G401 (cell line): ENCODE measurements at regions not wholly inside any gene's neighbourhood (a gene's known extent, or its start where the extent isn't known, plus 50 kb on each side); places are given as distances from the start of the nearest gene placed in this dataset.
"Not testable (repeated sequence)": the region's sequence is repeated elsewhere in the genome, so short reads cannot be mapped to it uniquely, and the experiment has no call there.

Experiments
- DNase-seq: peaks from one replicate; pipeline ENCODE4 v3.0.0-alpha.2; 2015; ENCODE audit warnings: low spot score
- in situ Hi-C: cut with HindIII; loops from 2 replicates; pipeline ENCODE4 v1.10.0; 2016; ENCODE audit warnings: low sequenced_read_pairs, mixed read lengths

DNA sequence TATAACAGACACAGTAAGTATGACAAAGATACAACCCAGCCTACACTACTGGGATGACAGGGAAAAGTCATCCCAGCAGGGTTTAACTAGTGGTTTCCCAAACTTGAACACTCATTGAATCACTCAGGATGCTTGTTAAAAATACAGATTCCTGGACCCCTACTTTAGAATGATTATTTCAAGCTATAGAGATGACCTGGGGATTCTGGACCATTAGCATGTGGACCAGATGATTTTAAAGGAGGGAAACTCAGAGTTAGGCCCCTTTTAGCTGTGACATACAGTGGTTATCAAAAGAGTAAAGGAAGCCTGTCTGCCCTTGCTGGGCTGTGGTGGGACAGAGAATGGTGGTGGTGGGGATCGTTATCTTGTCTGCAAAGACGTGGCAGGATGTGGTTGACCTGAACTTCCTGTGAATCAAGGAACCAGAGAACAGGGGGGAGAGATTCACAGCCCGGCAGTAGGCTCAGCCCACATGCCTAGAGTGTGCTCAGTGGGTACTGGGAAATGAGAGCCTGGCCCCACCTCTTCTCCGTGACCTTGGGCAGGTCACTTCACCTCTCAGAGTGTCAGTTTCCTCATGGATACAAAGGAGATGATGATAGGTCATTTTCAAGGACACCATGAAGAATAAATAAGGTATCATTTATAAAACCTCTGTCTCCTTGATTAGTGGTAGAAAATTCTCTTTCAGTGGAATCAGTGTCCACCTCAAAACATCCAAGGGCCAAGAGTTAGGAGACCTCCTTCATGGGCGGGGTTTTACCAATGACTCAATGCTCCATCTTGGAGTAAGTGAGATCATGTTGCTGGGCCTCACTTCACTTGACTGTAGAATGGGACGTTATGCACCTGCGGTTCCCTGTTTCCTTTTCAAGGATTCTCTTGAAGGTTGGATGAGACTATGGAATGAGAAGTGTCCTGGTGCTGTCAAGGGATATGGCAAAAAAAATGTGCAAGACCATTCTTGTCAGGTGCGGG lies 306.5 kb downstream of the RPLP1 start:
- DNase-seq = no peak
- in situ Hi-C loops = no loop called here

DNA sequence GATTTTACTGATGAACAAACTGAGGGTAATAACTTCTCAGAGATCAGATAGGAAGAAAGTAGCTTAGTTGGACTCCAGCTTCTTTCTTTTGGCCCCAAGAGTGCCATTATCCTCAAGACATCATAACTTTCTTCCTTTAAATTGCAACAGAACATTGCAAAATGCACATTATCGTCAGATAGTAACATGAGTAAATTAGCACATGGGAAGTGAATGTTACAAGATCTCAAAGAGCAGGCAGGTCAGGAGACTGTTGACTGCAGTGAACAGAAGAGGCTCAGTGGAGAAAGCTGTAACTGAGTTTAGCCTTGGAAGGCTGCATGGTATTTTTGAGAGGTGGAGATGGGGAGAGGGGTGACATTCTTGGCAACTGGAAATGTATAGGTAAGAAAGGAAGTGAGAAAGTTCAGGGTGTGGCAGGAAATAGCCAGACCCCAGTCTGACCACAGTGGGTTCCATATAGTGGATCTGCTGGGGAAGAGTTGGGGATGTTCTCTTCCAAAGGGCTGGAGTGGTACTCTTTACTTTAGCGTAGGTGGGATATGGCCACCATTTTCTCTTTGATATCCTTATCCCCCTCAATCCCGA lies 307.7 kb downstream of the RPLP1 start:
- DNase-seq = no peak
- in situ Hi-C loops = no loop called here

DNA sequence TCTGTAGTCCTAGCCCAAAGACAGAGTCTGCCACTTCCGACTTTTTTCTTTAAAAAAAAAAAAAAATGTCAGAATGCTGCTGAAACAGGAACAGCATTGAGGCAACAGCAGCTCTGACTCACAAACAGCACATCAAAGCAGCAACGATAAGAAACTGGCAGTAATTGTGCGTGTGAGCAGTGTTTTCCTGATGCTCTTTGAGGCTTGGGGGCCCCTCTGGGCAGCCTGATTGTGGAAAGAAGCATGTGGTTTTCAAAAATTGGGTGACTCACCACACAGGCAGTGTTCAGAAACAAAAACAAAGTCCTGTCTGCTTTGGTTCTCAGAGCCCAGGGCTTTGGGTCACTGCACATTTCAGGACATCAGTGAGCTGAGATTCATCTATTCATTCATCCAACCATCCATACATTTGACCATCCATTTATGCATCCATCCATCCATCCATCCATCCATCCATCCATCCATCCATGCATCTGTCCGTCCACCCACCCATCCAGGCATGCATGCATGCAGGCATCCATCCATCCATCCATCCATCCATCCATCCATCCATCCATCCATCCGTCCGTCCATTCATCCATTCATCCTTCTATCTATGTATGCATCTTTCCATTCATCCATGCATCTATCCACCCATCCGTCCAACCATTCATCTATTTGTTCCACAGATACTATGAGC lies 308.4 kb downstream of the RPLP1 start:
- no peak for DNase-seq
- in situ Hi-C loops = no loop called here

- no peak for DNase-seq
These were observed 309.9 kb downstream of the RPLP1 start for GRCh38 chr15:69762373-69763148.

GRCh38 chr15:69763831-69764230 lies 311.2 kb downstream of the RPLP1 start:
- DNase-seq = peak; percentile 23
- in situ Hi-C loops = no loop called here

More at GRCh38 chr15:69762373-69763148, 309.9 kb downstream of the RPLP1 start:
- in situ Hi-C loops = no loop called here

GRCh38 chr15:69766156-69766555 lies 313.5 kb downstream of the RPLP1 start:
- DNase-seq = no peak
- in situ Hi-C loops = no loop called here

DNA sequence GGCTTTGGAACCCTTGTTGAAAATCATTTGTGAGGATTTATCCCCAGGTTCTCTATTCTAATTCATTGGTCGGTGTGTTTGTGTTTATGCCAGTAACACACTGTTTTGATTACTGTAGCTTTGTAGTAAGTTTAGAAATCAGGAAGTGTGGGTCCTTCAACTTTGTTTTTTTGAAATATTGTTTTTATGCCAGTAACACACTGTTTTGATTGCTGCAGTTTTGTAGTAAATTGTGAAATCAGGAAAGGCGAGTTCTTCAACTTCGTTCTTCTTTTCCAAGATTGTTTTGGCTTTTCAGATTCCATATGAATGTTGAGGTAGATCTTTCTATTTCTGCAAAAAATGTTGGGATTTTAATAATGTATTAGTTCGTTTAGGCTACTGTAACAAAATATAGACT lies 314.6 kb downstream of the RPLP1 start:
- in situ Hi-C loops = no loop called here
- DNase-seq = no peak

DNA sequence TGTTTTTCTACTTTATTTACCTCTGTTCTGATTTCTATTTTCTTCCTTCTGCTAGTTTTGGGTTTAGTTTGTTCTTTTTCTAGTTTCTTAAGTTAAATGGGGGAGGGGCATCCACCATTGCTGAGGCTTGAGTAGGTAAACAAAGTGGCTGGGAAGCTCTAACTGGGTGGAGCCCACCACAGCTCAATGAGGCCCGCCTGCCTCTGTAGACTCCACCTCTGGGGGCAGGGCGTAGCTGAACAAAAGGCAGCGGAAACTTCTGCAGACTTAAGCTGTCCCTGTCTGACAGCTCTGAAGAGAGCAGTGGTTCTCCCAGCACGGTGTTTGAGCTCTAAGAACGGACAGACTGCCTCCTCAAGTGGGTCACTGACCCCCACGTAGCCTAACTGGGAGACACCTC lies 316.7 kb downstream of the RPLP1 start:
- DNase-seq, in situ Hi-C loops: not testable (repeated sequence)

- in situ Hi-C loops, DNase-seq: not testable (repeated sequence)
These were observed 321.6 kb downstream of the RPLP1 start for GRCh38 chr15:69774258-69774657.

DNA sequence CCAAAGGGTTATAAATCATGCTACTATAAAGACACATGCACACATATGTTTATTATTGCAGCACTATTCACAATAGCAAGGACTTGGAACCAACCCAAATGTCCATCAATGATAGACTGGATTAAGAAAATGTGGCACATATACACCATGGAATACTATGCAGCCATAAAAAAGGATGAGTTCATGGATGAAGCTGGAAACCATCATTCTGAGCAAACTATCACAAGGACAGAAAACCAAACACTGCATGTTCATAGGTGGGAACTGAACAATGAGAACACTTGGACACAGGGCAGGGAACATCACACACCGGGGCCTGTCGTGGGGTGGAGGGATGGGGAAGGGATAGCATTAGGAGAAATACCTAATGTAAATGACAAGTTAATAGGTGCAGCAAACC lies 322.1 kb downstream of the RPLP1 start:
- DNase-seq, in situ Hi-C loops: not testable (repeated sequence)

GRCh38 chr15:69777356-69777755 lies 320.4 kb downstream of the TLE3 start:
- in situ Hi-C loops = no loop called here
- DNase-seq = no peak

DNA sequence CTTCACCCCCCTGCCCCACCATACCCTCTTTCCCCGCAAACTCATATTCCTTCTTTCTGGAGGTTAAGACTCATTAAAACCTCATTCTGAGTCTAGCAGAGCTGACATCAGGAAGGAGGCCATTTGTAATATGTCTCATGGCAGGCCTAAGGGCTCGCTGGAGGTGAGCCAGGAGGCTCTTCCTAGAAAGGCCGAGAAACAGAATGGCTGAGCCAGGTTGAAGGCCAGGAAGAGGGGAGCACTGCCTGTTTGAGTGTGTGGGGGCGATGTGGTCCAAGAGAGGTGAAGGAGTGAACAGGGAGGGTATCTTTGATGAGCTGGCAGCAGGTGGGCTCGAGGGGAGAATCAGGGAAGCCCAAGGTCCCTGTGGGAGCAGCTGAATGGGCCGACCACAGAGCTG lies 317.3 kb downstream of the TLE3 start:
- DNase-seq = peak; percentile 10
- in situ Hi-C loops = no loop called here

DNA sequence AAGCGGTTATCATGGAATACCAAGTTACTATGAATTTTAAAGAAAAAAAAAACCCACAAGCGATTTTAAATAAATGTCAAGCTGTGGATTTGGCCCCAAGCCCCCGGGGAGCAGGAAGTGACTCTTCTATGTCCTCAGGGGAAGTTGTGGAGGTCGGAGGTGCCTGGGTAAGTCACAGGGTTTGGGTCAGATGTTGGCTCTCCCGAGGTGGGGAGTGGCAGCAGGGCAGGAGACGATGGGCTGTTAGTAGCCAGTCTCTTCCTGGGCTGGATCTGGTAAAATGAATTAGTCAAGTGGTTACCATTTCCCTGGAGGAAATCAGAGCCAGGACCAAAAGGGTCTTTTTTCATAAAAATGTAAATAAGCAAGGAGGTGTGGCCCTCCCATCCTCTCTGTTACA lies 316.7 kb downstream of the TLE3 start:
- in situ Hi-C loops = no loop called here

DNA sequence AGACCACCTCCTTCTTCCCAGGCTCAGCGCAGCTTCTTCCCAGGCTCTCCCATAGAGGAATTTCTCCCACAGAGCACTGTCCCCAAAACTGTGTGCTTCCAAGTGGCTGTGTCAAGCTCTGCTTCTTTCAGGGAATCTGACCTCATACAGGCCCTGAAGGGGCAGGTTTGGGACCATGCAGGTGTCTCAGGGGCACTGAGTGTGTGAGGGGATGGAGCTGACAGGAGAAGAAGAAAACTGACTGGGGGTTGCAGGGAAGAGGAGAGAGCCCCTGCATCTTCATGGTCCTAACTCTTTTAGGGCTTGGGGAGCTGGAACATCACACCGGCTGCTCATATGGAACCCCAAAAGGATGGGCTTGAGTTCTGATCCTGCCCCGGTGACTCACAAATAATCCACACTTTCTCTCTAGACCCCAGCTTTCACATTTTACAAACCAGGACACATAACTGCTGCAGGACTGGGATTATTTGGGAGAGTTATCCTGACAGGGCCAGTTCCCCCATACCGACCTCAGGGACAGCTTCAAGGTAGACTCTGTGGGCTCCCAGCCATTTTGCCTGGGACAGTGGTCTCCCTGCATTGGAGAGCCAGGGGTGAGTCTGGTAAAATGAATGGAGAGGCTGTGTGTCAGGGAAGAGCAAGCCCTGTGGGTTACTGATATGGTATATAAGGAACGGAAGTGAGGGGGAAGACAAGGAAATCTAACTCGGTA lies 316.1 kb downstream of the TLE3 start:
- DNase-seq = no peak
- in situ Hi-C loops = no loop called here

More for the DNA sequence above, 316.7 kb downstream of the TLE3 start:
- no peak for DNase-seq

- in situ Hi-C loops = no loop called here
- DNase-seq = no peak
These were observed 315.5 kb downstream of the TLE3 start for GRCh38 chr15:69782139-69782658.

GRCh38 chr15:69782809-69783208 lies 314.9 kb downstream of the TLE3 start:
- in situ Hi-C loops = no loop called here
- no peak for DNase-seq

- DNase-seq = no peak
- in situ Hi-C loops = no loop called here
These were observed 314.5 kb downstream of the TLE3 start for GRCh38 chr15:69783211-69783610.

- DNase-seq = no peak
These were observed 312.7 kb downstream of the TLE3 start for GRCh38 chr15:69784798-69785566.

More at GRCh38 chr15:69784798-69785566, 312.7 kb downstream of the TLE3 start:
- in situ Hi-C loops = no loop called here
